Gastrocnemius medialis (tissue), 4 donors: ENCODE measurements at regions not wholly inside any gene's neighbourhood (a gene's known extent, or its start where the extent isn't known, plus 50 kb on each side); places are given as distances from the start of the nearest gene placed in this dataset.

Source experiments
- ATAC-seq, 2 donors: fragments of 150-250 bp; one replicate each; pipeline ENCODE4 v1.9.1; 2016
- DNase-seq, 2 donors: peaks; one replicate each; pipeline ENCODE4 v3.0.0-alpha.2; 2019
- H3K27ac ChIP-seq, 4 donors: fragments of 200-600 bp; sonication (generic); 1 replicate in 1 of 4; 2 replicates in 3 of 4; pipeline ENCODE4 v1.5.1; 2016 to 2018; ENCODE audit warnings: mild to moderate bottlenecking in 2 of 4, moderate library complexity in 1 of 4
- H3K27me3 ChIP-seq, 3 donors: fragments of 200-600 bp; sonication (generic) in 2 of 3; 1 replicate in 1 of 3; 2 replicates in 2 of 3; pipeline versions ENCODE4 v1.5.1 to v1.6.0; 2016 to 2019; ENCODE audit warnings: mild to moderate bottlenecking in 1 of 3, moderate library complexity in 1 of 3
- H3K36me3 ChIP-seq, 2 donors: fragments of 200-600 bp; sonication (generic) in 1 of 2; one replicate each; pipeline ENCODE4 v1.5.1; 2017 to 2018
- H3K4me1 ChIP-seq, 2 donors: fragments of 200-600 bp; sonication (generic) in 1 of 2; one replicate each; pipeline ENCODE4 v1.5.1; 2016 to 2017; ENCODE audit warnings: mild to moderate bottlenecking in 2 of 2
- H3K4me3 ChIP-seq, 4 donors: fragments of 200-600 bp; sonication (generic) in 3 of 4; 1 replicate in 1 of 4; 2 replicates in 3 of 4; pipeline ENCODE4 v1.5.1; 2016 to 2019; ENCODE audit warnings: mild to moderate bottlenecking in 2 of 4
- H3K9me3 ChIP-seq, 3 donors: fragments of 200-600 bp; sonication (generic) in 2 of 3; 1 replicate in 1 of 3; 2 replicates in 2 of 3; pipeline ENCODE4 v1.5.1; 2016 to 2019
- CTCF ChIP-seq, 5 experiments: fragments of 450-650 bp in 3 of 5; fragments of 200-600 bp in 2 of 5; sonication (generic) in 2 of 5; IDR thresholded peaks in 4 of 5; conservative IDR thresholded peaks in 1 of 5; 1 replicate in 4 of 5; 2 replicates in 1 of 5; pipeline ENCODE4 v1.5.1; 2016 to 2019; ENCODE audit warnings: antibody characterized with exemption in 5 of 5, mild to moderate bottlenecking in 3 of 5, moderate library complexity in 3 of 5
- POLR2A ChIP-seq, 2 donors: fragments of 450-650 bp; IDR thresholded peaks; one replicate each; pipeline ENCODE4 v1.6.1; 2017; ENCODE audit warnings: antibody characterized with exemption in 2 of 2, mild to moderate bottlenecking in 2 of 2, moderate library complexity in 2 of 2
- in situ Hi-C, 4 donors: fragments of 200-750 bp; cut with MboI; loops; one replicate each; pipeline versions ENCODE4 v1.15.0 to v1.8.0; 2017; ENCODE audit warnings: low sequenced_read_pairs in 4 of 4
- intact Hi-C: fragments of 100-400 bp; cut with DNase I; formaldehyde crosslinking; loops from one replicate; pipeline ENCODE4 v1.15.1; 2023; ENCODE audit warnings: low total_unique reads

GRCh38 chr3:22746221-22746620, 456.9 kb upstream of the UBE2E2 start:
- in situ Hi-C loops (no loop called here), intact Hi-C loops (no loop called here)
- H3K36me3 ChIP-seq = no peaks in the 10 kb centered on the region
- H3K9me3 ChIP-seq = no peaks in the 10 kb centered on the region
- no peak for TF ChIP-seq POLR2A (IDR thresholded peaks at IDR 0.05)
- TF ChIP-seq CTCF (IDR thresholded peaks at IDR 0.05 in 4 of 5, conservative IDR thresholded peaks at IDR 0.05 in 1 of 5) = no peak
- no peaks in the 10 kb centered on the region for H3K4me1 ChIP-seq
- H3K27me3 ChIP-seq = no peaks in the 10 kb centered on the region
- no peak overlapping the region for H3K27ac ChIP-seq
- no peak for DNase-seq
- no peak overlapping the region for H3K4me3 ChIP-seq
- ATAC-seq = no peak

DNA sequence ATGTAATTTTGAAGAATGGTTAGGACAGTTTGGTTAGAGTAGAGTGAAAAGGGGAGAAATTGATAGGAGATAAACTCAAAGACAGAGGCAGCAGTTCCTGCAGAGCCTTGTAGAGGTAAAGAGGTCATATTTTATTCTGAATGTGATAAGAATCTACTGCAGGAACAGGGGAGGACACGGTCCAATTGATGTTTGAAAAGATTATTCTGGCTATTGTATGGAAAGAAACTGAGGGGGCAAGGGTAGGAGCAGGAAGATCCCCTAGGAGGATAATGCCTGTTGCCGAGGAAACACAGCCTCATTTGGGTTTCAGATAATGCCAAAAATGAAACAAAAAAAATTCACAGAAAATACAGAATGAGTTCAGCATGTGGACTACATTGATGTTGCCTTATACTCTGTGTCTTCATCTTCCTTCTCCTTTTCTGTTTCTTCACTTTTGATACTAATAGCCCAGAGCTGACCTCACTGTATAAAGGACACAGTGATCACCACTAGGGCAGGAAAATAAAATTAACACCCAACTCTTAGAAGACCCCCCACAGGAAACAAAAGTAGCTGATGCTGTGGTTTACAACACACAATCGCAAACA, 454.6 kb upstream of the UBE2E2 start:
- ATAC-seq = no peak
- Histone ChIP-seq H3K36me3 (no peaks in the 10 kb centered on the region), H3K27ac (no peak overlapping the region), H3K4me3 (no peak overlapping the region), H3K4me1 (no peaks in the 10 kb centered on the region), H3K27me3 (no peaks in the 10 kb centered on the region), H3K9me3 (no peaks in the 10 kb centered on the region)
- DNase-seq = no peak
- in situ Hi-C loops = no loop called here
- TF ChIP-seq CTCF (IDR thresholded peaks at IDR 0.05 in 4 of 5, conservative IDR thresholded peaks at IDR 0.05 in 1 of 5) (no peak), POLR2A (IDR thresholded peaks at IDR 0.05) (no peak)
- intact Hi-C loops = no loop called here

DNA sequence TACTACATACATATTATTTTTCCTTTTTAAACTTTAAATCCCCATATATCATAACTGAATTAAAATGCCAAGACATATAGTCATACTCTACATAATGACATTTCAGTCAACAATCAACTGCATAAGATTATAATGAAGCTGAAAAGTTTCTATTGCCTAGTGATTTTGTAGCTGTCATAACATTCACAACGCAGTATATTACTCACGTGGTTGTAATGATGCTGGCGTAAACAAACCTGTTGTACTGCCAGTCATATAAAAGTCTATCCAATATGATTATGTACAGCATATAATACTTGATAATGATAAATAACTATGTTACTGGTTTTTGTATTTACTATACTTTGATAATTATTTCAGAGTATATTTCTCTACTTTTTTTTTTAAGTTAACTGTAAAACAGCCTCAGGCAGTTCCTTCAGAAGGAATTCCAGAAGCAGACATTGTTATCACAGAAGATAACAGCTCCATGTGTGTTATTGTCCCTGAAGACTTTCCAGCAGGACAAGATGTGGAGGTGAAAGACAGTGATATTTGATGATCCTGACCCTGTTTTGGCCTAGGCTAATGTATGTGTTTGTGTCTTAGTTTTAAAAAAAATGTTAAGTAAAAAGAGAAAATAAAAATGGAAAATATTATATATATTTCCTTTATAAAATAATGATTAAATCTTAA, 443.4 kb upstream of the UBE2E2 start:
- DNase-seq = no peak
- Histone ChIP-seq H3K27ac (no peak overlapping the region), H3K9me3 (no peaks in the 10 kb centered on the region), H3K4me3 (no peak overlapping the region), H3K27me3 (no peaks in the 10 kb centered on the region), H3K4me1 (no peaks in the 10 kb centered on the region), H3K36me3 (no peaks in the 10 kb centered on the region)
- intact Hi-C loops = no loop called here
- in situ Hi-C loops = no loop called here
- ATAC-seq = no peak
- no peak for TF ChIP-seq CTCF (IDR thresholded peaks at IDR 0.05 in 4 of 5, conservative IDR thresholded peaks at IDR 0.05 in 1 of 5)
- TF ChIP-seq POLR2A (IDR thresholded peaks at IDR 0.05) = no peak

DNA sequence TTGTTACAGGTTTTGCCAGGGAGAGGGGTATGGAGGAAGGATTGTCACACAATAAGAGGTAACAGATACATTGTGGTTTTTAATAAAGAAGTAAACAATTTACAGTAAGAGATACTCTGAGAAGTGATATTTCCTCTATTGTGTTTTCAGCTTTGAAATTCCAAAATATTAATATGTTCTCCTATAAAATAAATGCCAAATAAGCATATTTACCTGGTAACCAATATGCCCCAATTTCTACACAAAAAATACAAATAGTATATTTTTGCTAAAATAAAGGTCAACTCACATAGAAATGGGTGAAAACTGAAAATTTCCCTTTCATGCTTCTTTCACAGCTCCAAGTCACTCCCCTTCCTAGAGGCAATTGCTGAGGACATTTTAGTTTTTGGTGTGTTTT, 437.4 kb upstream of the UBE2E2 start:
- H3K9me3 ChIP-seq = no peaks in the 10 kb centered on the region
- DNase-seq = no peak
- no peak for ATAC-seq
- in situ Hi-C loops (no loop called here), intact Hi-C loops (no loop called here)
- no peaks in the 10 kb centered on the region for H3K27me3 ChIP-seq
- H3K36me3 ChIP-seq = no peaks in the 10 kb centered on the region
- H3K4me3 ChIP-seq = no peak overlapping the region
- no peaks in the 10 kb centered on the region for H3K4me1 ChIP-seq
- no peak overlapping the region for H3K27ac ChIP-seq
- TF ChIP-seq CTCF (IDR thresholded peaks at IDR 0.05 in 4 of 5, conservative IDR thresholded peaks at IDR 0.05 in 1 of 5) (no peak), POLR2A (IDR thresholded peaks at IDR 0.05) (no peak)

- ATAC-seq (no peak), DNase-seq (no peak)
- H3K9me3 ChIP-seq = no peaks in the 10 kb centered on the region
- no peaks in the 10 kb centered on the region for H3K36me3 ChIP-seq
- H3K27me3 ChIP-seq = no peaks in the 10 kb centered on the region
- no peaks in the 10 kb centered on the region for H3K4me1 ChIP-seq
- intact Hi-C loops (no loop called here), in situ Hi-C loops (no loop called here)
- H3K27ac ChIP-seq = no peak overlapping the region
- no peak for TF ChIP-seq CTCF (IDR thresholded peaks at IDR 0.05 in 4 of 5, conservative IDR thresholded peaks at IDR 0.05 in 1 of 5)
- no peak for TF ChIP-seq POLR2A (IDR thresholded peaks at IDR 0.05)
- H3K4me3 ChIP-seq = no peak overlapping the region
Observed at GRCh38 chr3:22777834-22778233, 425.3 kb upstream of the UBE2E2 start.
